B cell (primary cell): ENCODE measurements at regions not wholly inside any gene's neighbourhood (a gene's known extent, or its start where the extent isn't known, plus 50 kb on each side); places are given as distances from the start of the nearest gene placed in this dataset.

Experiments used
- ATAC-seq: fragments of 200-7000 bp; cut with Tn5 transposase; one replicate; pipeline ENCODE4 v1.10.0; 2021; ENCODE audit warnings: low read depth, mild to moderate bottlenecking, moderate number of reproducible peaks, moderate library complexity
- CTCF ChIA-PET: fragments of 350-600 bp; sonication (Branson Sonifier 250); formaldehyde crosslinking; loops from one replicate; lab custom pipeline; 2021; ENCODE audit warnings: antibody characterized with exemption, inconsistent platforms; lab: Charles Lee
- POLR2A ChIA-PET: fragments of 350-600 bp; sonication (Branson Sonifier 250); formaldehyde crosslinking; loops from one replicate; lab custom pipeline; 2021; ENCODE audit warnings: antibody characterized with exemption; lab: Charles Lee
- DNase-seq: peaks from one replicate; pipeline ENCODE4 v3.0.0; 2013
- H2AFZ ChIP-seq: 2 replicates; pipeline ENCODE4 v1.6.1; 2012; ENCODE audit warnings: mild to moderate bottlenecking, low read depth, low read length; ENCODE audit not compliant: insufficient read depth, poor library complexity, severe bottlenecking
- H3K27ac ChIP-seq, 2 donors: 1 replicate in 1 of 2; 2 replicates in 1 of 2; pipeline ENCODE4 v1.5.1; 2012 to 2013; ENCODE audit warnings: low read length in 2 of 2, mild to moderate bottlenecking in 2 of 2, moderate library complexity in 1 of 2
- H3K27me3 ChIP-seq, 4 experiments: fragments of 200-600 bp in 1 of 4; sonication (generic) in 1 of 4; replicated peaks in 1 of 4; 1 replicate in 2 of 4; 2 replicates in 2 of 4; pipeline versions ENCODE4 v1.6.1 to v1.7.0; 2013 to 2016; ENCODE audit warnings: low read length in 3 of 4, mild to moderate bottlenecking in 2 of 4, mixed read lengths in 1 of 4, moderate library complexity in 1 of 4; ENCODE audit not compliant: insufficient read depth in 4 of 4, control insufficient read depth in 3 of 4; ENCODE audit errors: control extremely low read depth in 1 of 4
- H3K36me3 ChIP-seq, 2 experiments: replicated peaks in 1 of 2; 1 replicate in 1 of 2; 2 replicates in 1 of 2; pipeline versions ENCODE4 v1.6.1 to v1.7.1; 2013; ENCODE audit warnings: low read length in 1 of 2; ENCODE audit not compliant: insufficient read depth in 2 of 2, control insufficient read depth in 1 of 2; ENCODE audit errors: control extremely low read depth in 1 of 2, extremely low read depth in 1 of 2
- H3K4me1 ChIP-seq, 2 donors: fragments of 200-600 bp in 1 of 2; sonication (generic) in 1 of 2; 1 replicate in 1 of 2; 2 replicates in 1 of 2; pipeline versions ENCODE4 v1.5.1 to v1.6.1; 2013 to 2017; ENCODE audit warnings: low read length in 2 of 2; ENCODE audit not compliant: control insufficient read depth in 2 of 2, insufficient read depth in 2 of 2
- H3K4me2 ChIP-seq: replicated peaks from 2 replicates; pipeline ENCODE3; 2012; ENCODE audit warnings: mild to moderate bottlenecking, low read depth, low read length; ENCODE audit not compliant: poor library complexity, severe bottlenecking
- H3K4me3 ChIP-seq, 5 experiments: fragments of 200-600 bp in 1 of 5; sonication (generic) in 1 of 5; 1 replicate in 3 of 5; 2 replicates in 2 of 5; pipeline versions ENCODE4 v1.5.1 to v1.7.0; 2011 to 2016; ENCODE audit warnings: low read length in 4 of 5, mild to moderate bottlenecking in 4 of 5, low read depth in 2 of 5, control low read depth in 1 of 5, moderate library complexity in 1 of 5; ENCODE audit not compliant: insufficient read depth in 1 of 5; ENCODE audit errors: control extremely low read depth in 1 of 5, extremely low read depth in 1 of 5
- H3K79me2 ChIP-seq: fragments of 200-600 bp; sonication (generic); one replicate; pipeline ENCODE4 v1.6.0; 2016; ENCODE audit warnings: low read length; ENCODE audit not compliant: control insufficient read depth, insufficient read depth
- H3K9ac ChIP-seq: fragments of 200-600 bp; sonication (generic); 2 replicates; pipeline ENCODE4 v1.6.1; 2017; ENCODE audit warnings: mild to moderate bottlenecking, low read length, moderate library complexity
- H3K9me3 ChIP-seq, 3 donors: one replicate each; pipeline versions ENCODE4 v1.6.1 to v1.7.1; 2013; ENCODE audit warnings: low read length in 2 of 3; ENCODE audit not compliant: control insufficient read depth in 2 of 3, insufficient read depth in 1 of 3; ENCODE audit errors: control extremely low read depth in 1 of 3
- H4K20me1 ChIP-seq: 2 replicates; pipeline ENCODE4 v1.6.0; 2012; ENCODE audit warnings: mild to moderate bottlenecking, low read length; ENCODE audit not compliant: insufficient read depth, control insufficient read depth, poor library complexity, severe bottlenecking
- H3K27ac Mint-ChIP-seq: one replicate; pipeline ENCODE4 v1.8.0; 2021; ENCODE audit warnings: mixed read lengths
- H3K27me3 Mint-ChIP-seq: one replicate; pipeline ENCODE4 v1.8.0; 2021; ENCODE audit warnings: mixed read lengths
- H3K4me1 Mint-ChIP-seq: one replicate; pipeline ENCODE4 v1.8.0; 2021; ENCODE audit warnings: mixed read lengths
- H3K4me3 Mint-ChIP-seq: one replicate; pipeline ENCODE4 v1.8.0; 2021; ENCODE audit warnings: mixed read lengths
- H3K9me3 Mint-ChIP-seq: one replicate; pipeline ENCODE4 v1.8.0; 2022; ENCODE audit warnings: mixed read lengths; ENCODE audit not compliant: insufficient read depth
- CTCF ChIP-seq: fragments of 200-600 bp; IDR thresholded peaks from one replicate; pipeline ENCODE4 v1.8.0; 2022; ENCODE audit warnings: antibody characterized with exemption, mild to moderate bottlenecking
- EZH2 ChIP-seq: IDR thresholded peaks from 2 replicates; pipeline ENCODE4 v1.6.1; 2012; ENCODE audit warnings: borderline replicate concordance, low read depth, mild to moderate bottlenecking, moderate library complexity, low read length; ENCODE audit not compliant: insufficient read depth, poor library complexity, severe bottlenecking
- WGBS: methylation state at CpG from one replicate; pipeline ENCODE4 v1.1.5; 2013; ENCODE audit warnings: missing lambda C conversion rate; ENCODE audit not compliant: insufficient coverage; 5-methylcytosine and 5-hydroxymethylcytosine counted together
- intact Hi-C: fragments of 100-400 bp; cut with micrococcal nuclease; formaldehyde crosslinking; loops from one replicate; pipeline ENCODE4 v1.10.0; 2022

DNA sequence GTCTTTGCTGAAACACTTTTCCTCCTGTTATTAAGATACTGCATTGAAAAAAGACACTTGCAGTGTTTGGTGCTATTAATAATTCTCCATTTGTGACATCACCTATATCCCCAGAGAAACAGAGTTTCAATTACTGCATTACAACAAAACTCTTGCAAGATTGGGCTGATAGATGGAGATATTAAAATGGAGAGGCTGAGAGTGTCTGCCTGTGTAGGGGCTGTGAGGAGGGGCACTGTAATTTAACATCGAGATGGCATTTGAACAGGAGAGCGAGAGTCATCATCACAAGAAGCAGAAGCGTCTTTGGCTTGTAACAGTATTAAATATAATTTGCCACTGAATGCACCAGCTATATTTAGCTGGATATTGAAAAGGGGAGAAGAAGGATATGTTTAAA lies 316.5 kb downstream of the CDH26 start:
- POLR2A ChIA-PET: no interaction called here
- Histone ChIP-seq H3K79me2 (no peaks in the 10 kb centered on the region), H3K9me3 (no peaks in the 10 kb centered on the region), H3K27ac (no peak overlapping the region), H3K4me1 (no peaks in the 10 kb centered on the region), H4K20me1 (no peaks in the 10 kb centered on the region), H3K9ac (no peak overlapping the region), H3K4me3 (no peak overlapping the region), H2AFZ (no peak overlapping the region), H3K36me3 (no peaks in the 10 kb centered on the region), H3K27me3 (no peaks in the 10 kb centered on the region), H3K4me2 (no peak overlapping the region)
- no peak for TF ChIP-seq CTCF
- no peak for TF ChIP-seq EZH2
- CTCF ChIA-PET: no interaction called here
- no peak for DNase-seq
- ATAC-seq: no peak
- H3K4me3 Mint-ChIP-seq: no peak overlapping the region
- H3K4me1 Mint-ChIP-seq: no peaks in the 10 kb centered on the region
- WGBS: 100% methylated on average over 1 of the region's 3 CpGs
- H3K9me3 Mint-ChIP-seq: no peaks in the 10 kb centered on the region
- intact Hi-C loops: no loop called here
- H3K27me3 Mint-ChIP-seq: peaks cover 3% of the 10 kb centered on the region
- no peak overlapping the region for H3K27ac Mint-ChIP-seq

DNA sequence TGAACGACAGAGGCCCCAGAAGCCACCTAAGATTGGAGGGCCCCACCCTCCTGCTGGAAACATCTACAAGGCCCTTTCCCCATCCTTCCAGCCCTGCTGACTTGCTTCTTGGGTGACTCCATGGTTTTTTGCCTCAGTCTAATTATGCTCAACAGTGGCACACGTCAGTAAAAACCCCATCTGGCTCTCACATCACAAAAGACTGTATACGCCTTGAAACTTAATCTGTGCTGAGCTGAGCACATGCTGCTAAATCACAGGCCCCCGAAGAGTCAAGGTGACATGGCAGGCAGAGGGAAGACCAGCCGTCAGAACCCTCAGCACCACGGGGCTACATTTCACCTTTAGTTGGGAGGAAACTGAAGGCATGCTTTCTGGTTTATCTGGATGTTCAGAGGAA lies 323.1 kb downstream of the CDH26 start:
- ChIA-PET CTCF (no interaction called here), POLR2A (no interaction called here)
- Mint-ChIP-seq H3K9me3 (peaks cover 4% of the 10 kb centered on the region), H3K4me1 (no peaks in the 10 kb centered on the region), H3K4me3 (no peak overlapping the region), H3K27me3 (no peaks in the 10 kb centered on the region), H3K27ac (no peak overlapping the region)
- H4K20me1 ChIP-seq: no peaks in the 10 kb centered on the region
- no peaks in the 10 kb centered on the region for H3K4me1 ChIP-seq
- no peaks in the 10 kb centered on the region for H3K27me3 ChIP-seq
- peaks cover 0 to 11% (median 2%) of the 10 kb centered on the region in 3 donors for H3K9me3 ChIP-seq
- no peaks in the 10 kb centered on the region for H3K79me2 ChIP-seq
- no peak overlapping the region for H3K4me2 ChIP-seq
- H3K4me3 ChIP-seq: no peak overlapping the region
- WGBS: 91% methylated on average over 5 of the region's 6 CpGs
- no peak overlapping the region for H3K9ac ChIP-seq
- DNase-seq (no peak), ATAC-seq (no peak)
- no peak overlapping the region for H2AFZ ChIP-seq
- H3K36me3 ChIP-seq: no peaks in the 10 kb centered on the region
- intact Hi-C loops: no loop called here
- H3K27ac ChIP-seq: no peak overlapping the region
- no peak for TF ChIP-seq EZH2
- no peak for TF ChIP-seq CTCF
